KG1 (cell line): ENCODE measurements at regions not wholly inside any gene's neighbourhood (a gene's known extent, or its start where the extent isn't known, plus 50 kb on each side); places are given as distances from the start of the nearest gene placed in this dataset.
"Not testable (repeated sequence)": the region's sequence is repeated elsewhere in the genome, so short reads cannot be mapped to it uniquely, and the experiment has no call there.

Experiments used
- DNase-seq: peaks from one replicate; lab custom pipeline; 2025; lab: John Stamatoyannopoulos, UW

- DNase-seq, result no peak
Observed at GRCh38 chr7:32223071-32223650, 153.0 kb upstream of the PDE1C start.

- no peak for DNase-seq
Observed at GRCh38 chr7:32222251-32222900, 152.2 kb upstream of the PDE1C start.

GRCh38 chr7:32221736-32222135 is 151.5 kb upstream of the PDE1C start:
- DNase-seq, result no peak

GRCh38 chr7:32221056-32221455 is 150.8 kb upstream of the PDE1C start:
- DNase-seq, result no peak

- DNase-seq, result not testable (repeated sequence)
Observed at GRCh38 chr7:32219831-32220230, 149.6 kb upstream of the PDE1C start.

GRCh38 chr7:32219416-32219815 is 149.2 kb upstream of the PDE1C start:
- no peak for DNase-seq

- no peak for DNase-seq
Observed at GRCh38 chr7:32218741-32219288, 148.6 kb upstream of the PDE1C start.

GRCh38 chr7:32218154-32218467 is 147.9 kb upstream of the PDE1C start:
- DNase-seq, result no peak

- no peak for DNase-seq
Observed at GRCh38 chr7:32217341-32218153, 147.3 kb upstream of the PDE1C start.

- DNase-seq, result no peak
Observed at GRCh38 chr7:32216759-32217158, 146.6 kb upstream of the PDE1C start.

- DNase-seq, result no peak
Observed at GRCh38 chr7:32215697-32216096, 145.5 kb upstream of the PDE1C start.

GRCh38 chr7:32214913-32215312 is 144.7 kb upstream of the PDE1C start:
- DNase-seq, result no peak

GRCh38 chr7:32212321-32212720 is 142.1 kb upstream of the PDE1C start:
- DNase-seq, result no peak

GRCh38 chr7:32206987-32207386 is 136.8 kb upstream of the PDE1C start:
- no peak for DNase-seq

- no peak for DNase-seq
Observed at GRCh38 chr7:32206488-32206887, 136.3 kb upstream of the PDE1C start.

GRCh38 chr7:32205298-32205824 is 135.2 kb upstream of the PDE1C start:
- DNase-seq, result not testable (repeated sequence)

- DNase-seq, result peak; percentile 42
Observed at GRCh38 chr7:32204361-32205018, 134.3 kb upstream of the PDE1C start.

GRCh38 chr7:32200646-32201045 is 130.4 kb upstream of the PDE1C start:
- DNase-seq, result no peak

- no peak for DNase-seq
Observed at GRCh38 chr7:32194537-32194936, 124.3 kb upstream of the PDE1C start.

GRCh38 chr7:32191305-32191704 is 121.1 kb upstream of the PDE1C start:
- no peak for DNase-seq

- DNase-seq, result no peak
Observed at GRCh38 chr7:32179567-32179966, 109.4 kb upstream of the PDE1C start.

- DNase-seq, result no peak
Observed at GRCh38 chr7:32178677-32179366, 108.6 kb upstream of the PDE1C start.
